ENCODE measurements at regions not wholly inside any gene's neighbourhood (a gene's known extent, or its start where the extent isn't known, plus 50 kb on each side); places are given as distances from the start of the nearest gene placed in this dataset.

DNA sequence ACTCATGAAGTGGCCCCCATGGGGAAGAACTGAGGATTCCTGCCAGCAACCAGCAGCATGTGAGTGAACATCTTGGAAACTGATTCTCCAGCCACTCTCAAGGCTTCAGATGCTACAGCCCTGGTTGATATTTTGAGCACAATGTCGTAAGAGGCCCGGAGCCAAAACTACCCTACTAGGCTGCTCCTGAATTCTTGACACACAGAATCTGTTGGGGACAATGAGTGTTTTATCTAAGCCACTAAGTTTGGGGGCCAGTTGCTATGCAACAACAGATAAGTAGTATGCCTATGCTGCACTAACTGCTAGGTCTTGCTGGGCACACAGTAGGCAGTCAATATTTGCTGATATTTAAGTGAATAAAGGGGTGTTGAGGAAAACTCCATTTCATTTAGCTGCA is 89.9 kb upstream of the CHL1 start:
- DNase-seq (ENCODE audit: low spot score): no peak
- TF ChIP-seq, protein P1, sequence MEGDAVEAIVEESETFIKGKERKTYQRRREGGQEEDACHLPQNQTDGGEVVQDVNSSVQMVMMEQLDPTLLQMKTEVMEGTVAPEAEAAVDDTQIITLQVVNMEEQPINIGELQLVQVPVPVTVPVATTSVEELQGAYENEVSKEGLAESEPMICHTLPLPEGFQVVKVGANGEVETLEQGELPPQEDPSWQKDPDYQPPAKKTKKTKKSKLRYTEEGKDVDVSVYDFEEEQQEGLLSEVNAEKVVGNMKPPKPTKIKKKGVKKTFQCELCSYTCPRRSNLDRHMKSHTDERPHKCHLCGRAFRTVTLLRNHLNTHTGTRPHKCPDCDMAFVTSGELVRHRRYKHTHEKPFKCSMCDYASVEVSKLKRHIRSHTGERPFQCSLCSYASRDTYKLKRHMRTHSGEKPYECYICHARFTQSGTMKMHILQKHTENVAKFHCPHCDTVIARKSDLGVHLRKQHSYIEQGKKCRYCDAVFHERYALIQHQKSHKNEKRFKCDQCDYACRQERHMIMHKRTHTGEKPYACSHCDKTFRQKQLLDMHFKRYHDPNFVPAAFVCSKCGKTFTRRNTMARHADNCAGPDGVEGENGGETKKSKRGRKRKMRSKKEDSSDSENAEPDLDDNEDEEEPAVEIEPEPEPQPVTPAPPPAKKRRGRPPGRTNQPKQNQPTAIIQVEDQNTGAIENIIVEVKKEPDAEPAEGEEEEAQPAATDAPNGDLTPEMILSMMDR (conservative IDR thresholded peaks at IDR 0.05; ENCODE audit: low read depth): no peak
- ChIA-PET CTCF (no interaction called here), POLR2A (ENCODE audit: low non-redundant PET) (no interaction called here)
- H3K27ac ChIP-seq: no peak overlapping the region

DNA sequence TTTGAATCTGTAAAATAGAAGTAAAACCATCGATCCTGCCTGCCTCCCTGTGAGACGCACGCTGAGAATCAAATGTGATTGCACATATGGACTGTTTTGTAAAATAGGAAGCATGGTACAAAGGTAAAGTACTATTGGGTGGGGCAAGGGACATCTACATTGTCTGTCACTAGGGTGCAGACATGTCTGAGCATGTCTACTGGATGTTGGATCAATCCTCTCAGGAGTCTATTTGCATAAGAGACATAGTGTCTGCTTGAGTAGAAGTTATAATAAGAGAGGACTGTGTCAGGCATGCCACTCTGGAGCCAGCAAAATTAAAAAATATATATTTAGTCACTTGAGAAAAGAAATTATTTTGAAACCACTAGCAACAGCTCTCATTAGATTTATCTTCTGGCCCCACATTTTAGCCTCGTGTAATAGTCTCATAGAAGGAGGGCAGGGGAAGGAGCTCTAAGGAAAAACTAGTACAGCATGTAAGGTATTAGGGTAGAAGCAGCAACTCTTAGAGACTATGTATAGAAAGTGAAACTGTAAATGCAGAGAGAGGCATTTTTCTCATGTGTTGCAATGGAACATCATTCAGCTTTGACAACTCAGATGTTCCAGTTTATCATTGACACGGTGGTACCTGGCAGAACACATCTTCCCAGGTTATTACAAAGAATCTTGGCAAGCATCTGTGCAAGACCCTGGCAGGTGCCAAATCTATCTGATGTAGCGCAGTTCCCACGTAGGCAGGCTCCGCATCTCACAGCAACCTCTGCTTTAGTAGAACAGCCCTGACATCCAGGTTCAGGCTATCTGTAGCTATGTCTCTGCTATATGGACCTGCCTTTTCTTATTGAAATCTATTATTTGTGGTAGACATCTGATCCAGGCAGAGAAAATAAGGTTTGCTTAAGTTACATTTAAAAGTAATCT is 85.2 kb upstream of the CHL1 start:
- POLR2A ChIA-PET (ENCODE audit: low non-redundant PET): no interaction called here
- DNase-seq (ENCODE audit: low spot score): no peak
- CTCF ChIA-PET: no interaction called here
- no peak overlapping the region for H3K27ac ChIP-seq
- TF ChIP-seq, protein P1 (conservative IDR thresholded peaks at IDR 0.05; ENCODE audit: low read depth): no peak

DNA sequence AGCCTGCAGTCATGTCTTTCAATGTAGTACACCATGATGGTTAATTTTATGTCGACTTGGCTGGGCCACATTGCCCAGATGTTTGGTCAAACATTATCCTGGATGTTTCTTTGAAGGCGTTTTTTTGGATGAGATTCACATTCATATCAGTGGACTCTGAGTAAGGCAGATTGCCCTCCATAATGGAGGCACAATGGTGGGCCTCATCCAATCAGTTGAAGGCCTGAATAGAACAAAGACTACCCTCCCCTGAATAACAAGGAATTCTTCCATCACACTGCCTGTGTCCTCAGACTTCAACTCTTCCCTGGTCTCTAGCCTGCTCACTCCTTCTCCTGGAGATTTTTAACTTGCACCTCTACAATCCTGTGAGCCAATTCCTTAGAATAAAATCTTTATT is 83.8 kb upstream of the CHL1 start:
- CTCF ChIA-PET: no interaction called here
- H3K27ac ChIP-seq: no peak overlapping the region
- POLR2A ChIA-PET (ENCODE audit: low non-redundant PET): no interaction called here
- TF ChIP-seq, protein P1 (conservative IDR thresholded peaks at IDR 0.05; ENCODE audit: low read depth): no peak
- DNase-seq (ENCODE audit: low spot score): no peak

DNA sequence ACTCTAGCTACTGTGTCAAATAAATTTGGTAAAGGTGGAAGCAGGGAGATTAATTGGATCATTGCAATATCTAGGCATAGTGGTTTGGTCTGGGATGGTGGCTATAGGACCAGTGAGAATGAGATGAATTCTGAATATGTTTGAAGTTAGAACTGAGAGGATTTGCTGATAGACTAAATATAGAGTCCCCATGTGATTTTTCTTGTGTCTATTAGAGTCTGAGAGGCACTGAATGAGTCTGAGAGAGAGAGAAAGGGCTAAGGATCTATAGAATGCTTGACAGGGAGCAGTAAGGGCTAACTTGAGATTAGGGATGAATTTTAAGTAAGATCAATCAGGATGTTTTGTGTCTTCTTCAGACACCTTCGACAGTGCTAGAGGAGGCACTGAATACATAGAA is 77.9 kb upstream of the CHL1 start:
- TF ChIP-seq, protein P1 (conservative IDR thresholded peaks at IDR 0.05; ENCODE audit: low read depth): no peak
- ChIA-PET POLR2A (ENCODE audit: low non-redundant PET) (no interaction called here), CTCF (no interaction called here)
- DNase-seq (ENCODE audit: low spot score): no peak
- no peak overlapping the region for H3K27ac ChIP-seq

DNA sequence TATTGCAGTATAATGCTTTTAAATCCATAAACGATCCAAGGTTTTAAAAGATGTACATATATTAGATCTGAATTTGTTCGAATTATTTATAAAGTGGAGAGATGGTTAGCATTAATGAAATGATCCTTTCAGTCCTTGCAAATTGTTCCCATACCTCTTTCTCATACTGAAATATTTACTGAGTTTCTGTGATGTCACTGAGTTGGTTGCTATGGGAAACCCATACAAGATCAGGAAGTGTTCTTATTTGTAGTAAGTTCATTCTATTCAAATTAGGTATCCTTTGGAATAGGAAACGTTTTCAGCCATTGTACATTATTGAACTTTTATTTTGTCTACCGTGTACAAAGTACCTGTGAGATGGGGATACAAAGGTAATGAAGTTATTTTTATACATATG is 73.2 kb upstream of the CHL1 start:
- CTCF ChIA-PET: no interaction called here
- no peak for DNase-seq (ENCODE audit: low spot score)
- POLR2A ChIA-PET (ENCODE audit: low non-redundant PET): no interaction called here
- no peak overlapping the region for H3K27ac ChIP-seq
- TF ChIP-seq, protein P1 (conservative IDR thresholded peaks at IDR 0.05; ENCODE audit: low read depth): no peak

DNA sequence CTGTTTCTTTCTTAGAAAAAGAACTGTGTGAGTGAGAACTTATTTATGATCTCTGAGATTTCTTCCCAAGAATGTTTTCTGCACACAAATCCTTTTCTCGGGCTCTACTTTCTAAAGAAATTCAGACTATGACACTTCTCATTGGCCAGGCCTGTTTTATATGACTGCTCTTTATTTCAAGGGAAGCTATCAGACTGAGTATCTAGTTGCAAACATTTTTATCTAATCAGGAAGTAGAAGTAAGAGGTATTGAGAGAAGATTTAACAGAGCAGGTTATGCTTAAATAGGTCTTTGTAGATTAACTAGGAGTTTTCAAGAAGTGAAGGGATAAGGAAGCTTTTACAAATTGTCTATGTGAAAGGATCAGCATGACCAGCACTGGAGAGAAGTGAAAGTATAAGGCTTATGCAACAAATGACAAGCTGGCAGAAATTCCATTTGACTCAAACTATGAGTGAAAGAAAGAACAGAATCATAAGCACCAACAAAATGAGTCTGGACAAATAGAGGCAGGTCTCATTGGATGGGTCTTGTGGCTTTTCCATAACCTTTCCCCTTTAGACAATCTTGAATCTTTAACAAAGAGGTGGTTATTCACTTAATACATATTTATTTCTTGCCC is 71.9 kb upstream of the CHL1 start:
- no peak for DNase-seq (ENCODE audit: low spot score)
- TF ChIP-seq, protein P1 (conservative IDR thresholded peaks at IDR 0.05; ENCODE audit: low read depth): no peak
- no peak overlapping the region for H3K27ac ChIP-seq
- POLR2A ChIA-PET (ENCODE audit: low non-redundant PET): no interaction called here
- CTCF ChIA-PET: no interaction called here

All from RWPE1 (cell line).